Liver (tissue), 8 donors: ENCODE measurements at regions not wholly inside any gene's neighbourhood (a gene's known extent, or its start where the extent isn't known, plus 50 kb on each side); places are given as distances from the start of the nearest gene placed in this dataset.

Experiments used
- DNase-seq: peaks from one replicate; pipeline ENCODE4 v3.0.0-alpha.2; 2017; ENCODE audit warnings: low spot score
- H3K27ac ChIP-seq, 2 donors: one replicate each; pipeline ENCODE4 v1.7.0; 2013; ENCODE audit warnings: inconsistent platforms in 2 of 2, low read length in 2 of 2, control low read depth in 1 of 2, low read depth in 1 of 2, mild to moderate bottlenecking in 1 of 2
- H3K27me3 ChIP-seq, 4 donors: one replicate each; pipeline versions ENCODE4 v1.6.1 to v1.7.0; 2013; ENCODE audit warnings: low read length in 3 of 4, inconsistent platforms in 1 of 4, mild to moderate bottlenecking in 1 of 4, moderate library complexity in 1 of 4; ENCODE audit not compliant: control insufficient read depth in 4 of 4, insufficient read depth in 4 of 4
- H3K36me3 ChIP-seq, 4 donors: one replicate each; pipeline versions ENCODE4 v1.6.1 to v1.7.0; 2013; ENCODE audit warnings: low read length in 3 of 4, mild to moderate bottlenecking in 3 of 4, low read depth in 1 of 4, moderate library complexity in 1 of 4; ENCODE audit not compliant: control insufficient read depth in 4 of 4, insufficient read depth in 3 of 4
- H3K4me1 ChIP-seq, 4 donors: one replicate each; pipeline versions ENCODE4 v1.6.1 to v1.7.0; 2013; ENCODE audit warnings: low read length in 3 of 4, mild to moderate bottlenecking in 3 of 4, moderate library complexity in 1 of 4; ENCODE audit not compliant: control insufficient read depth in 4 of 4, insufficient read depth in 4 of 4
- H3K4me3 ChIP-seq, 3 donors: one replicate each; pipeline versions ENCODE4 v1.6.1 to v1.7.0; 2013; ENCODE audit warnings: low read length in 3 of 3, control low read depth in 1 of 3, low read depth in 1 of 3, mild to moderate bottlenecking in 1 of 3
- H3K9ac ChIP-seq, 2 donors: one replicate each; pipeline ENCODE4 v1.7.0; 2013; ENCODE audit warnings: low read length in 2 of 2, mild to moderate bottlenecking in 2 of 2, moderate library complexity in 2 of 2, control low read depth in 1 of 2, low read depth in 1 of 2
- H3K9me3 ChIP-seq, 4 donors: one replicate each; pipeline versions ENCODE4 v1.6.1 to v1.7.0; 2013; ENCODE audit warnings: low read length in 3 of 4; ENCODE audit not compliant: control insufficient read depth in 4 of 4
- CTCF ChIP-seq: fragments of 150-350 bp; IDR thresholded peaks from 2 replicates; pipeline ENCODE4 v1.5.1; 2017; ENCODE audit warnings: improper control_type of control experiment, low read depth, low read length; ENCODE audit not compliant: missing input control
- EGR1 ChIP-seq, 2 donors: IDR thresholded peaks; 2 replicates each; pipeline ENCODE4 v1.6.1; 2016 to 2018; ENCODE audit warnings: antibody characterized with exemption in 2 of 2, low read depth in 2 of 2
- FOXA1 ChIP-seq: IDR thresholded peaks from 2 replicates; pipeline ENCODE4 v1.6.1; 2016; ENCODE audit warnings: antibody characterized with exemption
- FOXA2 ChIP-seq: IDR thresholded peaks from 2 replicates; pipeline ENCODE4 v1.6.1; 2016; ENCODE audit warnings: antibody characterized with exemption
- GABPA ChIP-seq, 2 donors: IDR thresholded peaks in 1 of 2; conservative IDR thresholded peaks in 1 of 2; 2 replicates each; pipeline ENCODE4 v1.6.1; 2016; ENCODE audit warnings: antibody characterized with exemption in 2 of 2, mild to moderate bottlenecking in 1 of 2, moderate library complexity in 1 of 2
- HNF4A ChIP-seq, 2 donors: conservative IDR thresholded peaks; 2 replicates each; pipeline ENCODE4 v1.6.1; 2016; ENCODE audit warnings: antibody characterized with exemption in 2 of 2, mild to moderate bottlenecking in 2 of 2
- JUND ChIP-seq, 2 donors: IDR thresholded peaks; 2 replicates each; pipeline ENCODE4 v1.6.1; 2016; ENCODE audit warnings: antibody characterized with exemption in 2 of 2
- NR2F2 ChIP-seq: IDR thresholded peaks from 2 replicates; pipeline ENCODE4 v1.6.1; 2016; ENCODE audit warnings: antibody characterized with exemption
- RXRA ChIP-seq, 2 donors: IDR thresholded peaks; 2 replicates each; pipeline ENCODE4 v1.6.1; 2017 to 2018; ENCODE audit warnings: antibody characterized with exemption in 2 of 2, mild to moderate bottlenecking in 1 of 2
- SP1 ChIP-seq: IDR thresholded peaks from 2 replicates; pipeline ENCODE4 v1.6.1; 2018; ENCODE audit warnings: antibody characterized with exemption, mild to moderate bottlenecking
- TAF1 ChIP-seq: conservative IDR thresholded peaks from 2 replicates; pipeline ENCODE4 v1.6.1; 2016; ENCODE audit warnings: antibody characterized with exemption, mild to moderate bottlenecking
- YY1 ChIP-seq: IDR thresholded peaks from 2 replicates; pipeline ENCODE4 v1.6.1; 2016; ENCODE audit warnings: antibody characterized with exemption, mild to moderate bottlenecking
- WGBS: extraction: QIAGEN DNeasy Blood & Tissue Kit; methylation state at CpG from one replicate; pipeline ENCODE4 v1.1.7; 2013; 5-methylcytosine and 5-hydroxymethylcytosine counted together
- TF ChIP-seq, protein P1 (sequence below): IDR thresholded peaks from 2 replicates; pipeline ENCODE4 v1.6.1; 2016; ENCODE audit warnings: antibody characterized with exemption
- TF ChIP-seq, protein P2 (sequence below): IDR thresholded peaks from 2 replicates; pipeline ENCODE4 v1.6.1; 2016; ENCODE audit warnings: antibody characterized with exemption, mild to moderate bottlenecking
- TF ChIP-seq, protein P3 (sequence below): IDR thresholded peaks from 2 replicates; pipeline ENCODE4 v1.6.1; 2016; ENCODE audit warnings: antibody characterized with exemption
- donor health status: healthy.
- donor health status: healthy.
- donor health status: healthy.
- donor health status: healthy.
- donor health status: healthy.

GRCh38 chr3:194936659-194937058 lies 251.0 kb downstream of the FAM43A start:
- no peaks in the 10 kb centered on the region for H3K27me3 ChIP-seq
- TF ChIP-seq HNF4A (conservative IDR thresholded peaks at IDR 0.05) (no peak), SP1 (no peak), GABPA (IDR thresholded peaks at IDR 0.05 in 1 of 2, conservative IDR thresholded peaks at IDR 0.05 in 1 of 2) (no peak), YY1 (no peak)
- TF ChIP-seq, protein P1, sequence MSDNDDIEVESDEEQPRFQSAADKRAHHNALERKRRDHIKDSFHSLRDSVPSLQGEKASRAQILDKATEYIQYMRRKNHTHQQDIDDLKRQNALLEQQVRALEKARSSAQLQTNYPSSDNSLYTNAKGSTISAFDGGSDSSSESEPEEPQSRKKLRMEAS, result no peak
- no peaks in the 10 kb centered on the region for H3K36me3 ChIP-seq
- H3K27ac ChIP-seq, result no peak overlapping the region
- H3K4me3 ChIP-seq, result no peak overlapping the region
- peaks cover 0 to 2% (median 0%) of the 10 kb centered on the region in 4 donors for H3K4me1 ChIP-seq
- H3K9me3 ChIP-seq, result no peaks in the 10 kb centered on the region
- no peak overlapping the region for H3K9ac ChIP-seq
- 70% methylated on average over 4 of the region's 4 CpGs for WGBS
- no peak for DNase-seq

GRCh38 chr3:194937144-194937543 lies 251.5 kb downstream of the FAM43A start:
- no peaks in the 10 kb centered on the region for H3K27me3 ChIP-seq
- no peaks in the 10 kb centered on the region for H3K36me3 ChIP-seq
- WGBS, result 94% methylated on average over 5 of the region's 5 CpGs
- no peak for DNase-seq
- H3K9me3 ChIP-seq, result no peaks in the 10 kb centered on the region
- no peak overlapping the region for H3K27ac ChIP-seq
- H3K4me1 ChIP-seq, result no peaks in the 10 kb centered on the region
- TF ChIP-seq JUND (IDR thresholded peaks at IDR 0.05) (no peak), EGR1 (IDR thresholded peaks at IDR 0.05; ENCODE audit: low read depth in 2 of 2) (no peak), TAF1 (no peak), HNF4A (conservative IDR thresholded peaks at IDR 0.05) (no peak), NR2F2 (no peak), CTCF (no peak), FOXA1 (no peak), FOXA2 (no peak), RXRA (IDR thresholded peaks at IDR 0.05) (no peak), GABPA (IDR thresholded peaks at IDR 0.05 in 1 of 2, conservative IDR thresholded peaks at IDR 0.05 in 1 of 2) (no peak), SP1 (no peak)
- TF ChIP-seq, protein P1, result no peak
- TF ChIP-seq, protein P2, sequence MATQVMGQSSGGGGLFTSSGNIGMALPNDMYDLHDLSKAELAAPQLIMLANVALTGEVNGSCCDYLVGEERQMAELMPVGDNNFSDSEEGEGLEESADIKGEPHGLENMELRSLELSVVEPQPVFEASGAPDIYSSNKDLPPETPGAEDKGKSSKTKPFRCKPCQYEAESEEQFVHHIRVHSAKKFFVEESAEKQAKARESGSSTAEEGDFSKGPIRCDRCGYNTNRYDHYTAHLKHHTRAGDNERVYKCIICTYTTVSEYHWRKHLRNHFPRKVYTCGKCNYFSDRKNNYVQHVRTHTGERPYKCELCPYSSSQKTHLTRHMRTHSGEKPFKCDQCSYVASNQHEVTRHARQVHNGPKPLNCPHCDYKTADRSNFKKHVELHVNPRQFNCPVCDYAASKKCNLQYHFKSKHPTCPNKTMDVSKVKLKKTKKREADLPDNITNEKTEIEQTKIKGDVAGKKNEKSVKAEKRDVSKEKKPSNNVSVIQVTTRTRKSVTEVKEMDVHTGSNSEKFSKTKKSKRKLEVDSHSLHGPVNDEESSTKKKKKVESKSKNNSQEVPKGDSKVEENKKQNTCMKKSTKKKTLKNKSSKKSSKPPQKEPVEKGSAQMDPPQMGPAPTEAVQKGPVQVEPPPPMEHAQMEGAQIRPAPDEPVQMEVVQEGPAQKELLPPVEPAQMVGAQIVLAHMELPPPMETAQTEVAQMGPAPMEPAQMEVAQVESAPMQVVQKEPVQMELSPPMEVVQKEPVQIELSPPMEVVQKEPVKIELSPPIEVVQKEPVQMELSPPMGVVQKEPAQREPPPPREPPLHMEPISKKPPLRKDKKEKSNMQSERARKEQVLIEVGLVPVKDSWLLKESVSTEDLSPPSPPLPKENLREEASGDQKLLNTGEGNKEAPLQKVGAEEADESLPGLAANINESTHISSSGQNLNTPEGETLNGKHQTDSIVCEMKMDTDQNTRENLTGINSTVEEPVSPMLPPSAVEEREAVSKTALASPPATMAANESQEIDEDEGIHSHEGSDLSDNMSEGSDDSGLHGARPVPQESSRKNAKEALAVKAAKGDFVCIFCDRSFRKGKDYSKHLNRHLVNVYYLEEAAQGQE, result no peak
- TF ChIP-seq, protein P3, sequence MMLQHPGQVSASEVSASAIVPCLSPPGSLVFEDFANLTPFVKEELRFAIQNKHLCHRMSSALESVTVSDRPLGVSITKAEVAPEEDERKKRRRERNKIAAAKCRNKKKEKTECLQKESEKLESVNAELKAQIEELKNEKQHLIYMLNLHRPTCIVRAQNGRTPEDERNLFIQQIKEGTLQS, result no peak
- no peak overlapping the region for H3K4me3 ChIP-seq
- H3K9ac ChIP-seq, result no peak overlapping the region
